Pancreas (tissue), 10 donors: ENCODE measurements at regions not wholly inside any gene's neighbourhood (a gene's known extent, or its start where the extent isn't known, plus 50 kb on each side); places are given as distances from the start of the nearest gene placed in this dataset.

ENCODE experiments used
- ATAC-seq, 4 donors: fragments of 200-7000 bp; cut with Tn5 transposase; one replicate each; pipeline versions ENCODE4 v1.8.0 to v1.9.1; 2020; ENCODE audit warnings: mild to moderate bottlenecking in 4 of 4, moderate library complexity in 4 of 4
- DNase-seq, 6 donors: peaks; one replicate each; pipeline ENCODE4 v3.0.0-alpha.2; 2020
- FAIRE-seq: peaks from 2 replicates; lab custom pipeline; 2012; peaks lifted over from hg19 to GRCh38; lab: Jason Lieb, UNC
- H3K27ac ChIP-seq, 4 donors: fragments of 200-600 bp; sonication (generic); 1 replicate in 3 of 4; 2 replicates in 1 of 4; pipeline versions ENCODE4 v1.5.0 to v1.8.0; 2020
- H3K27me3 ChIP-seq, 4 donors: fragments of 200-600 bp; one replicate each; pipeline ENCODE4 v1.8.0; 2021
- H3K36me3 ChIP-seq, 3 donors: fragments of 200-600 bp; sonication (generic) in 1 of 3; one replicate each; pipeline versions ENCODE4 v1.5.0 to v1.8.0; 2020 to 2021
- H3K4me1 ChIP-seq, 3 donors: fragments of 200-600 bp; one replicate each; pipeline ENCODE4 v1.8.0; 2021
- H3K4me3 ChIP-seq, 4 donors: fragments of 200-600 bp; sonication (generic) in 2 of 4; one replicate each; pipeline versions ENCODE4 v1.5.0 to v1.8.0; 2020 to 2021
- H3K9me3 ChIP-seq, 4 donors: fragments of 200-600 bp; one replicate each; pipeline ENCODE4 v1.8.0; 2021
- whole genome bisulfite sequencing, 2 donors: extraction: QIAGEN DNeasy Blood & Tissue Kit; methylation state at CpG; one replicate each; pipeline ENCODE4 v1.1.7; 2013; 5-methylcytosine and 5-hydroxymethylcytosine counted together
- intact Hi-C, 3 donors: fragments of 100-400 bp; cut with DNase I; formaldehyde crosslinking; loops; one replicate each; pipeline versions ENCODE4 v1.11.1 to v1.14.2; 2022
- TF ChIP-seq, protein P1 (sequence below), 4 donors: fragments of 200-600 bp; sonication (generic) in 3 of 4; IDR thresholded peaks; one replicate each; pipeline versions ENCODE4 v1.5.0 to v1.8.0; 2021; ENCODE audit warnings: antibody characterized with exemption in 4 of 4
- donor health status: healthy with polysubstance abuse.
- donor health status: DM: no; HTN: no; CAD: no; lungs with moderate emphysema.
- donor health status: DM: no; HTN: no; CAD: no.
- donor health status: control.
- donor health status: control.
- donor health status: Bipolar disorder and iron deficiency.
- donor health status: DM: yes; HTN: yes; CAD: no.
- donor health status: DM: no; HTN: no; CAD: no.
- donor health status: DM: no; HTN: no; CAD: no.
- donor health status: DM: yes; HTN: yes; CAD: no.

GRCh38 chr20:40491009-40491590 is 197.9 kb downstream of the MAFB start:
- ATAC-seq: no peak
- 50 to 56% methylated on average over 5 of the region's 5 CpGs for WGBS, 2 donors
- Histone ChIP-seq H3K9me3 (no peaks in the 10 kb centered on the region), H3K4me1 (no peaks in the 10 kb centered on the region), H3K36me3 (no peaks in the 10 kb centered on the region), H3K27ac (no peak overlapping the region), H3K4me3 (no peak overlapping the region), H3K27me3 (no peaks in the 10 kb centered on the region)
- no peak for DNase-seq
- intact Hi-C loops: no loop called here
- FAIRE-seq: no peak
- TF ChIP-seq, protein P1, sequence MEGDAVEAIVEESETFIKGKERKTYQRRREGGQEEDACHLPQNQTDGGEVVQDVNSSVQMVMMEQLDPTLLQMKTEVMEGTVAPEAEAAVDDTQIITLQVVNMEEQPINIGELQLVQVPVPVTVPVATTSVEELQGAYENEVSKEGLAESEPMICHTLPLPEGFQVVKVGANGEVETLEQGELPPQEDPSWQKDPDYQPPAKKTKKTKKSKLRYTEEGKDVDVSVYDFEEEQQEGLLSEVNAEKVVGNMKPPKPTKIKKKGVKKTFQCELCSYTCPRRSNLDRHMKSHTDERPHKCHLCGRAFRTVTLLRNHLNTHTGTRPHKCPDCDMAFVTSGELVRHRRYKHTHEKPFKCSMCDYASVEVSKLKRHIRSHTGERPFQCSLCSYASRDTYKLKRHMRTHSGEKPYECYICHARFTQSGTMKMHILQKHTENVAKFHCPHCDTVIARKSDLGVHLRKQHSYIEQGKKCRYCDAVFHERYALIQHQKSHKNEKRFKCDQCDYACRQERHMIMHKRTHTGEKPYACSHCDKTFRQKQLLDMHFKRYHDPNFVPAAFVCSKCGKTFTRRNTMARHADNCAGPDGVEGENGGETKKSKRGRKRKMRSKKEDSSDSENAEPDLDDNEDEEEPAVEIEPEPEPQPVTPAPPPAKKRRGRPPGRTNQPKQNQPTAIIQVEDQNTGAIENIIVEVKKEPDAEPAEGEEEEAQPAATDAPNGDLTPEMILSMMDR (IDR thresholded peaks at IDR 0.05): no peak

DNA sequence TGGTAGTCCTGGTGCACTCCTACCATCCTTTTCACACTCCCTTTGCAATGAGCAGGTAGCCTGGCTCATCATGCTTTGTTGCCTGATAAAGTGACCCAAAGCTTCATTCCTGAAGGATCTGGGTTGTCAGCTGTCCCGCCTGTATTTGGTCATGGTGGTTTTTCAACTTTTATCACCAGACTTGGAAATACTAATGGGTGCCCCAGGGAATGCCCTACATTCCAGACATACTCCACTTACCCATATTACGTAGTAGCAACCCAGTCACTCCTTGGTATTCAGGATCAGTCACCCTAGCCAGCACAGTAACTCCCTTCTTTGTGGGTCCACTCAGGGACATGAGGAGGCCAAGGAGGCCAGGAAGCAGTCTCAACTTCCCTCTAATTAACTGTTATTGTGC is 199.2 kb downstream of the MAFB start:
- DNase-seq: no peak
- FAIRE-seq: no peak
- 53 to 69% methylated on average over 2 of the region's 2 CpGs for WGBS, 2 donors
- Histone ChIP-seq H3K27me3 (no peaks in the 10 kb centered on the region), H3K27ac (no peak overlapping the region), H3K36me3 (no peaks in the 10 kb centered on the region), H3K9me3 (no peaks in the 10 kb centered on the region), H3K4me3 (no peak overlapping the region), H3K4me1 (no peaks in the 10 kb centered on the region)
- TF ChIP-seq, protein P1 (IDR thresholded peaks at IDR 0.05): no peak
- intact Hi-C loops: no loop called here
- no peak for ATAC-seq

DNA sequence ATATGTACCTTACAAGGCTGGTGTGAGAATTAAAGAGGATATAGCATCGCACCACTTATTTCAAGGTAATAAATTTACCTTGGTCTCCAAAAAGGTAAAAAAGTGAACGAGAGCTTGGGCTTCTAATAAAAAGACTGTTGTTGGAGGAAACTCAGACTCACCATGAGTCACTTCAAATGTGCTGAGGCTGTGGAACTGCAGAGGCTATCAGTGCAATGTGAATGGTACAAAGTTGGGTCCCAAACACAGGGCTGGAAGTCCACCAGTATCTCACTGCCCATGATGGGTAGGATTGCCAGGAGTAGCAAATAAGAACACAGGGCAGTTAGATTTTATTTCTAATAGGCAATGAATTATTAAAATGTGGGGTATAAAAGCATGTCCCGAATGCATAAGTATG is 200.6 kb downstream of the MAFB start:
- H3K27me3 ChIP-seq: no peaks in the 10 kb centered on the region
- no peaks in the 10 kb centered on the region for H3K36me3 ChIP-seq
- no peaks in the 10 kb centered on the region for H3K9me3 ChIP-seq
- no peak overlapping the region for H3K4me3 ChIP-seq
- TF ChIP-seq, protein P1 (IDR thresholded peaks at IDR 0.05): no peak
- intact Hi-C loops: no loop called here
- ATAC-seq (no peak), FAIRE-seq (no peak), DNase-seq (no peak)
- H3K27ac ChIP-seq: no peak overlapping the region
- 62 to 71% methylated on average over 3 of the region's 3 CpGs for WGBS, 2 donors
- no peaks in the 10 kb centered on the region for H3K4me1 ChIP-seq

DNA sequence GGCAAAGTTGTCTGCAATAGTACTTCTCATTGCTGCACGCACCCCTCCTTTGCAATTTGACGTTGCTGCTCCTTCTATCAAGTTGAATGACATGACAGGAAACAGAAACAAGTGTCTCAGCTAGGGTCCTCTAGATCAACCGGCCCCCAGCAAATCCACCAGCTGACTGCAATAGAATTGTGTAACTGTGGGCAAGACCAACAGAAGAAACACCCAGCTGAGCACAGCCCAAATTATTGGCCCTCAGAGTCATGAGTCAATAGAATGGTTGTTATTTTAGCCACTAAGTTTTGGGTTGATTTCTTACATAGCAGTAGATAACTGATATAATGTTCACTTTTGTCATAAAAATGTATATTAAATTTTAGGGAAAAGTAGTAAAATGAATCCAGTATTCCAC is 202.7 kb downstream of the MAFB start:
- Histone ChIP-seq H3K36me3 (no peaks in the 10 kb centered on the region), H3K9me3 (no peaks in the 10 kb centered on the region), H3K4me3 (no peak overlapping the region), H3K4me1 (no peaks in the 10 kb centered on the region), H3K27ac (no peak overlapping the region), H3K27me3 (no peaks in the 10 kb centered on the region)
- FAIRE-seq (no peak), DNase-seq (no peak), ATAC-seq (no peak)
- WGBS, 2 donors: 77 to 78% methylated on average over 3 of the region's 3 CpGs
- intact Hi-C loops: no loop called here
- TF ChIP-seq, protein P1 (IDR thresholded peaks at IDR 0.05): no peak

DNA sequence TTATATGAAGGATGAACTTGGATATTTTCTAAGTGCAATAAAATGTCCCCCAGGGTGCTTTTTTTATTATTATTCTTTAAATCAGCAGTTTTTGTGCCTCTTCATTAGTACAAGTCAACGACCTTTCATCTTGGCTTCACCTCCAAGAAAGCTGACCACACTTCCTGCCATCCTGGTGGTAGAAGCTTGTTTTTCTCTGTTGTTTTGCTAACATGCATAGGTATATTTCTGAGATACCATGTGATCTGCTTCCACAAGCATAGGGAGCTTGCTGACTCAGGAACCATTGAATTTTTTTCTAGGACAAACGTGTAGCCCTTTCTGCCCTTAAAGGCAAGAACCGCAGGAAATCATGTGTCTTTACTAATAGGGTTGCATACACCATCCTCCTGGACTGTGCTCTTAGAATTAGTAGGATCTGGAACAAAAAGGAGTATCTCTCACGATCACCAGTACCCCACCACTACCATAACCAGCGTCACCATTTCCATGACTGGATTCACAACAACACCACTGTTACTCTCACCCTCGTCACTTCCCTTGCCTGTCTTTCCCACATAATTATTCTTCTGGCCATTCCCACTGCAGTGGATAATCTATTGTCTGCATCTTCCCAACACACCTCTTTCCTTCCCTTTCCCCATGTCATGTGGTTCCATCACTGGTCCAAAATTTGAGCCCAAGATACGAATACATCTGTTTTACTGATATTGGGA is 207.1 kb downstream of the MAFB start:
- no peak overlapping the region for H3K4me3 ChIP-seq

More for the DNA sequence above, 207.1 kb downstream of the MAFB start:
- Histone ChIP-seq H3K4me1 (no peaks in the 10 kb centered on the region), H3K27ac (no peak overlapping the region), H3K36me3 (no peaks in the 10 kb centered on the region), H3K27me3 (no peaks in the 10 kb centered on the region), H3K9me3 (no peaks in the 10 kb centered on the region)
- TF ChIP-seq, protein P1 (IDR thresholded peaks at IDR 0.05): no peak
- intact Hi-C loops: no loop called here
- ATAC-seq: no peak
- no peak for DNase-seq
- FAIRE-seq: no peak
- WGBS, 2 donors: 70 to 82% methylated on average over 7 of the region's 7 CpGs
